Activated T-helper 2 cell treated with anti-CD3 and anti-CD28 coated beads, Interferon-gamma antibody, Interleukin-2, Interleukin-4, amounts not matched to agents 10 μg/mL and 5 μg/mL and 100 μg/mL, durations not matched to agents 14 hours and 24 hours and 36 hours (primary cell): ENCODE measurements at regions not wholly inside any gene's neighbourhood (a gene's known extent, or its start where the extent isn't known, plus 50 kb on each side); places are given as distances from the start of the nearest gene placed in this dataset.

Source experiments
- DNase-seq: peaks from one replicate; pipeline ENCODE4 v3.0.0; 2021; ENCODE audit warnings: low spot score
- H3K27ac Mint-ChIP-seq: one replicate; pipeline ENCODE4 v1.8.0; 2021; ENCODE audit warnings: mixed read lengths
- H3K27me3 Mint-ChIP-seq: one replicate; pipeline ENCODE4 v1.8.0; 2021; ENCODE audit warnings: low read depth, mixed read lengths
- H3K36me3 Mint-ChIP-seq: one replicate; pipeline ENCODE4 v1.8.0; 2021; ENCODE audit warnings: low read depth, mixed read lengths
- H3K4me1 Mint-ChIP-seq: one replicate; pipeline ENCODE4 v1.8.0; 2021; ENCODE audit warnings: low read depth, mixed read lengths
- H3K4me3 Mint-ChIP-seq: one replicate; pipeline ENCODE4 v1.8.0; 2021; ENCODE audit warnings: low read depth, mild to moderate bottlenecking, moderate library complexity, mixed read lengths
- H3K9me3 Mint-ChIP-seq: one replicate; pipeline ENCODE4 v1.8.0; 2021; ENCODE audit warnings: mixed read lengths
- intact Hi-C: fragments of 100-400 bp; cut with micrococcal nuclease; formaldehyde crosslinking; loops from one replicate; pipeline ENCODE4 v1.15.1; 2023

DNA sequence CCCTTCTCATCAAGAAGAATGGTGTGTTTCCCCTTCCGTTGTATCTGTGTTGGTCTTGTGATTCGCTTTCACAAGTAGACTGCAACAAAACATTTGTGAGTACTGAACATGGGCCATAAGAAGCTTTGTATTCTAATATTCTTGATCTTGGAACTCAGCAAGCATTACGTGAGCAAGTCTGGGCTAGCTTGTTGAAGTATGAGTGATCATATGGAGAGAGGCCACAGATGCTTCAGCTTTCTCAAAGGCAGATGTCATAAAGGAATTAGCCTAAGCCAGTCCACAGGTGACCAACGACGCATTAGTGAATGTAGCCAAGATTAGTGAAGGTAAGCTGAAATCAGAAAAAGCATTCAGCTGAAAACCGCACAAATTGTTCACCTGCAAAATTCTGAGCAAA is 609.6 kb upstream of the NEGR1 start:
- H3K27ac Mint-ChIP-seq: no peak overlapping the region
- no peaks in the 10 kb centered on the region for H3K27me3 Mint-ChIP-seq
- no peak for DNase-seq
- peaks cover 11% of the 10 kb centered on the region for H3K9me3 Mint-ChIP-seq
- no peaks in the 10 kb centered on the region for H3K36me3 Mint-ChIP-seq
- intact Hi-C loops: no loop called here
- H3K4me1 Mint-ChIP-seq: no peaks in the 10 kb centered on the region
- no peak overlapping the region for H3K4me3 Mint-ChIP-seq

DNA sequence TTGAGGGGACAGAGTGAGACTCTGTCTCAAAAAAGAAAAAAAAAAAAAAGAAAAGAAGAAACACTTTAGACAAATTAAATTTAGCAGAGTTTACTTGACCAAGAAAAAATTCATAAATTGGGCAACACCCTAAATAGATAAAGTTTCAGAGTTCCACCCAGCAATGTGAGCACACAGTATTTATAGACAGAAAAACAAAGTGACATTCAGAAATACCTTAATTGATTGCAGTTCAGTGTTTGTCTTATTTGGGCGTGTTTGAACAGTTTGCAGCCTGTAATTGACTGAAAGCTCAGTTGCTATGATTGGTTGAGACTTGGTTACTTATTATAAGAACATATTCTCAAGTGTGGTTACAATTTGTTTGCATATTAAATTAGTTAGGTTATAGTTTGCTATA is 603.5 kb upstream of the NEGR1 start:
- intact Hi-C loops: no loop called here
- H3K27me3 Mint-ChIP-seq: no peaks in the 10 kb centered on the region
- no peaks in the 10 kb centered on the region for H3K4me1 Mint-ChIP-seq
- H3K27ac Mint-ChIP-seq: no peak overlapping the region
- no peak overlapping the region for H3K4me3 Mint-ChIP-seq
- peaks cover 3% of the 10 kb centered on the region for H3K9me3 Mint-ChIP-seq
- no peak for DNase-seq
- H3K36me3 Mint-ChIP-seq: no peaks in the 10 kb centered on the region

DNA sequence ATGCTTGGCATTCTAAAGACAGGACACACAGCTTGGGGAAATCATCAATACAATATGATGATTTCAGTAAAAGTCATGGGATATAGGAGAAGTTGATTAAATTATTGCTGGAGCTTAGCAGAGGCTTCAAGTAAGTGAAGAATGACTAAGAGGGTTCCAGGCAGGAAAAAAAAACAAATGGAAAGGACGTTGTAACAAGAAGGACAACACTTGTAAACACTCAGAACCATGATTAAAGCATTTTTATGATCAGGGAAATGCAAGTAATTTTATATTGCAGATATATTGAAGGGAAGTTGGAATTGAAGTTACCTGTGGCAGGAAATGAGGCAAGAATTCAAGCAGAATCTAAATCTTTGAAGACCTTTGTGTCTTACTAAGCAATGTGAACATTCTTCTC is 602.7 kb upstream of the NEGR1 start:
- no peak overlapping the region for H3K4me3 Mint-ChIP-seq
- no peak for DNase-seq
- no peaks in the 10 kb centered on the region for H3K27me3 Mint-ChIP-seq
- H3K9me3 Mint-ChIP-seq: peaks cover 3% of the 10 kb centered on the region
- H3K4me1 Mint-ChIP-seq: no peaks in the 10 kb centered on the region
- H3K27ac Mint-ChIP-seq: no peak overlapping the region
- H3K36me3 Mint-ChIP-seq: no peaks in the 10 kb centered on the region
- intact Hi-C loops: no loop called here

GRCh38 chr1:72869873-72870272 is 587.5 kb upstream of the NEGR1 start:
- intact Hi-C loops: no loop called here
- H3K4me3 Mint-ChIP-seq: no peak overlapping the region

GRCh38 chr1:72869441-72869840 is 587.1 kb upstream of the NEGR1 start:
- Mint-ChIP-seq H3K36me3 (no peaks in the 10 kb centered on the region), H3K9me3 (no peaks in the 10 kb centered on the region), H3K4me3 (no peak overlapping the region), H3K27me3 (no peaks in the 10 kb centered on the region), H3K4me1 (no peaks in the 10 kb centered on the region), H3K27ac (no peak overlapping the region)
- intact Hi-C loops: no loop called here
- no peak for DNase-seq

More at GRCh38 chr1:72869873-72870272, 587.5 kb upstream of the NEGR1 start:
- Mint-ChIP-seq H3K27ac (no peak overlapping the region), H3K9me3 (peaks cover 1% of the 10 kb centered on the region), H3K36me3 (no peaks in the 10 kb centered on the region), H3K27me3 (no peaks in the 10 kb centered on the region), H3K4me1 (no peaks in the 10 kb centered on the region)
- DNase-seq: no peak

DNA sequence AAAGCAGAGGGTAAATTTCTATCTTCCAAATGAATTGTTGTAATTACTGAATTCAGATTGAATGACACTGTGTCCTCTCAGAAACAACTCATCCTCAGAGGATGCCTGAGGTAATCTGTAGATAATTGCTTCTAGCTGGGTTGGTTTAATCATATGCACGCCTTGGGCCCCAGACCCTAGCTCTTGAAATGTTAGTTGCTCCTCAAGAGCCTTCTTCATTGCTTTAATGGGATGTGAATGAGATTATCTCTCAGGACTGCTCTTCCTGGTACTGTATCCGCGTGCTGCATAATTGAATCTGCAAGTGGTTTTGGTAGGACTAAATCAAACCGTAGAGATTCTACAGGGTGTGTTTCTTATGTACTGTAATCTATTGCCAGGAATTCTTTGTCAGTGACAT is 569.3 kb upstream of the NEGR1 start:
- Mint-ChIP-seq H3K27ac (no peak overlapping the region), H3K36me3 (no peaks in the 10 kb centered on the region), H3K4me1 (no peaks in the 10 kb centered on the region), H3K27me3 (no peaks in the 10 kb centered on the region), H3K4me3 (no peak overlapping the region), H3K9me3 (peaks cover 12% of the 10 kb centered on the region)
- intact Hi-C loops: no loop called here
- DNase-seq: no peak

GRCh38 chr1:72848997-72849396 is 566.7 kb upstream of the NEGR1 start:
- Mint-ChIP-seq H3K27ac (no peak overlapping the region), H3K4me3 (no peak overlapping the region), H3K9me3 (peaks cover 12% of the 10 kb centered on the region), H3K27me3 (no peaks in the 10 kb centered on the region), H3K4me1 (no peaks in the 10 kb centered on the region), H3K36me3 (no peaks in the 10 kb centered on the region)
- no peak for DNase-seq
- intact Hi-C loops: no loop called here

- no peaks in the 10 kb centered on the region for H3K4me1 Mint-ChIP-seq
- no peak for DNase-seq
- H3K9me3 Mint-ChIP-seq: peaks cover 12% of the 10 kb centered on the region
- no peak overlapping the region for H3K4me3 Mint-ChIP-seq
- no peaks in the 10 kb centered on the region for H3K27me3 Mint-ChIP-seq
- H3K27ac Mint-ChIP-seq: no peak overlapping the region
- H3K36me3 Mint-ChIP-seq: no peaks in the 10 kb centered on the region
- intact Hi-C loops: no loop called here
These were observed 565.3 kb upstream of the NEGR1 start for GRCh38 chr1:72847651-72848050.

DNA sequence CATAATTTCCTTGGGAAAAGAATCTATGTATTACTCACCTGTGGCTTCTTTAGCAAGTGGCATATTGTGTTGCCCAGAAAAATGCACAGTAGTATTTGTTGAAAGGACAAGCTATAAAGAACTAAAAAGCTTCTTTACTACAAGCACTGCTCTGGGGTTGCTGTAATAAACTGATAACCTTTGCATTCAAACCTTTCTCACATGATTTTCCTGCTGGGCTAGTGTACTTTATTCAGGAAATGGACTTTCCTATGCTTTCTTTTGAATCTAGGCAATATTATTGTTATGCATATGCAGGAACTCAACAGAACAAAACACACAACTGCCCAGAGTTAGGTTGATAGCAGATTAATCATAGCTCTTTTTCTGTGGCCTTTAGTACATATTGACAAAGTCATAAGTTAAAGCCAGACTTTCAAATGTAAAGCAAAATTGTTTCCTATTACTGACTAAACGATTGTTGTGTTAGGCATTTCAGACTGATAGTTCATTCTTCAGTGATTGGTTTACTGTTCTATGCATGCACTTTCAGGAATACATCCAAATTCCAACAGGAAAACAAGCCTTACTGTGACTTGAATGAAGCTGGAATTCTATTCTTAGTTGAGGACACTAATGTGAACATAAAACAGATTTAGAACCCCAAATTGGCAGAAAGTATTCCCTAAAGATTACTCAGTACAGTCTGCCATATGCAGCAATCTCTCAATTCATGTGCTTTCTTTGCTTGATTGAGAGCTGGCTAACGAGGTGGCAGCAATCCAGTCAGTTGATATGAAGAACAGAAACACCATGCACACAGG is 564.3 kb upstream of the NEGR1 start:
- intact Hi-C loops: no loop called here
- no peak overlapping the region for H3K4me3 Mint-ChIP-seq
- no peak overlapping the region for H3K27ac Mint-ChIP-seq
- H3K36me3 Mint-ChIP-seq: no peaks in the 10 kb centered on the region
- DNase-seq: no peak
- no peaks in the 10 kb centered on the region for H3K4me1 Mint-ChIP-seq
- H3K27me3 Mint-ChIP-seq: no peaks in the 10 kb centered on the region
- H3K9me3 Mint-ChIP-seq: peaks cover 16% of the 10 kb centered on the region

- H3K27me3 Mint-ChIP-seq: no peaks in the 10 kb centered on the region
- no peaks in the 10 kb centered on the region for H3K4me1 Mint-ChIP-seq
- intact Hi-C loops: no loop called here
- peaks cover 17% of the 10 kb centered on the region for H3K9me3 Mint-ChIP-seq
- no peak overlapping the region for H3K4me3 Mint-ChIP-seq
- H3K27ac Mint-ChIP-seq: no peak overlapping the region
- no peaks in the 10 kb centered on the region for H3K36me3 Mint-ChIP-seq
- no peak for DNase-seq
These were observed 563.6 kb upstream of the NEGR1 start for GRCh38 chr1:72845981-72846380.

GRCh38 chr1:72845381-72845780 is 563.0 kb upstream of the NEGR1 start:
- no peak overlapping the region for H3K4me3 Mint-ChIP-seq
- no peak overlapping the region for H3K27ac Mint-ChIP-seq
- no peaks in the 10 kb centered on the region for H3K4me1 Mint-ChIP-seq
- no peak for DNase-seq
- peaks cover 17% of the 10 kb centered on the region for H3K9me3 Mint-ChIP-seq
- no peaks in the 10 kb centered on the region for H3K36me3 Mint-ChIP-seq
- H3K27me3 Mint-ChIP-seq: no peaks in the 10 kb centered on the region
- intact Hi-C loops: no loop called here

DNA sequence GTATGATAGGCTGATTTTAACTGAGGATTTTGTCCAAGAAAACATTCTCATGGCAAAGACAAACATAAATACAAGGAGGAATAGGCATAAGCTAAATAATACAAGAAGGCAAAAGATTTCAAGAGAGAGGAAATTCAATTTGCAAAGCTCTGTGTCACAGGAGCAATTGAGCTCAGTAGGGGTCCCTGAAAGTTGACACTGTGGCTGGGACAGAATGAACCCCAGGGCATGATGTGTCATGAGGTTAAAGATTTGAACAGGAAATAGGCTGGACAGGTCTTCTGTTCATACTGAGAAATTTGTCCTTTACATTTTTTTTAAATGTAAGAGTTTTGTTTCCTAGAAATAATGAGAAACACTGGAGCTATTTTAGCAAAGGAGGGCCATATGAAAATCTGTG is 555.4 kb upstream of the NEGR1 start:
- Mint-ChIP-seq H3K4me1 (no peaks in the 10 kb centered on the region), H3K27me3 (no peaks in the 10 kb centered on the region), H3K4me3 (no peak overlapping the region), H3K9me3 (peaks cover 42% of the 10 kb centered on the region), H3K36me3 (no peaks in the 10 kb centered on the region), H3K27ac (no peak overlapping the region)
- intact Hi-C loops: no loop called here
- DNase-seq: no peak

DNA sequence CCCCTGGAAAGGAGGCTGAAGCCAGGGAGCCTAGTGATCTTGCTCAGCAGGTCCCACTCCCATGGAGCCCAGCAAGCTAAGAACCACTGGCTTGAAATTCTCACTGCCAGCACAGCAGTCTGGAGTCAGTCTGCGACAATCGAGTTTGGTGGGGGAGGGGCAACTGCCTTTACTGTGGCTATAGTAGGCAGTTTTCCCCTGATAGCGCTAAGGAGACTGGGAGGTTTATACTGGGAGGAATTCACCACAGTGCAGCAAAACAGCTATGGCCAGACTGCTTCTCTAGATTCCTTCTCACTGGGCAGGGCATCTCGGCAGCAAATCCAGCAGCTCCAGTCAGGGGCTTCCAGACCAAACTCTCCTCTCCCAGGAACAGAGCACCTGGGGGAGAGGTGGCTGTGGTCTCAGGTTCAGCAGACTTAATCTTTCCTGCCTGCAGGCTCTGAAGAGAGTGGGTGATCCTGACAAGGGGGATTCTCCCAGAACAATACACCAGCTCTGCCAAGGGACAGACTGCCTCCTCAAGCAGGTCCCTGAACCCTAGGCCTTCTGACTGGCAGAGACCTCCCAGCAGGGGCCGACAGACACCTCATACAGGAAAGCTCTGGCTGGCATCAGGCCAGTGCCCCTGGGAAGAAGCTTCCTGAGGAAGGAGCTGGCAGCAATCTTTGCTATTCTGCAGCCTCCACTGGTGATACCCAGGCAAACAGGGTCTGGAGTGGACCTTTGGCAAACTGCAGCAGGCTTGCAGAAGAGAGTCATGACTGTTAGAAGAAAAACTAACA is 548.5 kb upstream of the NEGR1 start:
- DNase-seq: no peak
- H3K27me3 Mint-ChIP-seq: no peaks in the 10 kb centered on the region
- H3K27ac Mint-ChIP-seq: no peak overlapping the region
- no peaks in the 10 kb centered on the region for H3K36me3 Mint-ChIP-seq
- H3K9me3 Mint-ChIP-seq: peaks cover 52% of the 10 kb centered on the region
- no peaks in the 10 kb centered on the region for H3K4me1 Mint-ChIP-seq
- no peak overlapping the region for H3K4me3 Mint-ChIP-seq
- intact Hi-C loops: no loop called here
